ENCODE measurements at regions not wholly inside any gene's neighbourhood (a gene's known extent, or its start where the extent isn't known, plus 50 kb on each side); places are given as distances from the start of the nearest gene placed in this dataset.

GRCh38 chr3:182608832-182609231 is 184.5 kb upstream of the ATP11B start:
- TF ChIP-seq CTCF (IDR thresholded peaks at IDR 0.05; ENCODE audit: low read depth, low read length) = no peak
- H3K4me3 ChIP-seq (replicated peaks in 1 of 2; ENCODE audit: low read depth in 2 of 2, low read length in 2 of 2) = no peak overlapping the region
- DNase-seq (ENCODE audit: low read depth in 2 of 2) = no peak

- no peak for TF ChIP-seq CTCF (IDR thresholded peaks at IDR 0.05; ENCODE audit: low read depth, low read length)
- no peak for DNase-seq (ENCODE audit: low read depth in 2 of 2)
- H3K4me3 ChIP-seq (replicated peaks in 1 of 2; ENCODE audit: low read depth in 2 of 2, low read length in 2 of 2) = no peak overlapping the region
Measured at GRCh38 chr3:182609575-182610156, 183.6 kb upstream of the ATP11B start.

GRCh38 chr3:182612332-182612731 is 181.0 kb upstream of the ATP11B start:
- H3K4me3 ChIP-seq (replicated peaks in 1 of 2; ENCODE audit: low read depth in 2 of 2, low read length in 2 of 2) = no peak overlapping the region
- TF ChIP-seq CTCF (IDR thresholded peaks at IDR 0.05; ENCODE audit: low read depth, low read length) = no peak
- no peak for DNase-seq (ENCODE audit: low read depth in 2 of 2)

- no peak for DNase-seq (ENCODE audit: low read depth in 2 of 2)
- no peak overlapping the region for H3K4me3 ChIP-seq (replicated peaks in 1 of 2; ENCODE audit: low read depth in 2 of 2, low read length in 2 of 2)
- TF ChIP-seq CTCF (IDR thresholded peaks at IDR 0.05; ENCODE audit: low read depth, low read length) = no peak
Measured at GRCh38 chr3:182617500-182617899, 175.8 kb upstream of the ATP11B start.

GRCh38 chr3:182618085-182618732 is 175.1 kb upstream of the ATP11B start:
- peak; percentile 2 to 10 for DNase-seq (ENCODE audit: low read depth in 2 of 2)
- no peak overlapping the region for H3K4me3 ChIP-seq (replicated peaks in 1 of 2; ENCODE audit: low read depth in 2 of 2, low read length in 2 of 2)
- no peak for TF ChIP-seq CTCF (IDR thresholded peaks at IDR 0.05; ENCODE audit: low read depth, low read length)

- DNase-seq (ENCODE audit: low read depth in 2 of 2) = peak; percentile 2 to 5
- H3K4me3 ChIP-seq (replicated peaks in 1 of 2; ENCODE audit: low read depth in 2 of 2, low read length in 2 of 2) = no peak overlapping the region
Measured at GRCh38 chr3:182618981-182619591, 174.2 kb upstream of the ATP11B start.

More at GRCh38 chr3:182618981-182619591, 174.2 kb upstream of the ATP11B start:
- TF ChIP-seq CTCF (IDR thresholded peaks at IDR 0.05; ENCODE audit: low read depth, low read length) = no peak

Data from cardiac fibroblast (primary cell).